ENCODE measurements at regions not wholly inside any gene's neighbourhood (a gene's known extent, or its start where the extent isn't known, plus 50 kb on each side); places are given as distances from the start of the nearest gene placed in this dataset.

- TF ChIP-seq SUZ12 (IDR thresholded peaks at IDR 0.05; ENCODE audit: extremely low read depth, insufficient read depth, insufficient read length) (no peak), ZNF274 (IDR thresholded peaks at IDR 0.05; ENCODE audit: low read depth, low read length) (no peak)
These were observed 110.6 kb downstream of the DIO2 start for GRCh38 chr14:80100681-80101080.
